ENCODE measurements at regions not wholly inside any gene's neighbourhood (a gene's known extent, or its start where the extent isn't known, plus 50 kb on each side); places are given as distances from the start of the nearest gene placed in this dataset.

- TF ChIP-seq ZNF8 (CRISPR knock-in tag; IDR thresholded peaks at IDR 0.05) (no peak), SNAI2 (CRISPR knock-in tag; IDR thresholded peaks at IDR 0.05) (no peak), RARB (CRISPR knock-in tag; IDR thresholded peaks at IDR 0.05) (no peak), ZNF70 (CRISPR knock-in tag; IDR thresholded peaks at IDR 0.05) (no peak), ZNF565 (CRISPR knock-in tag; conservative IDR thresholded peaks at IDR 0.05; ENCODE audit: low read depth) (no peak), TOX (CRISPR knock-in tag; IDR thresholded peaks at IDR 0.05; ENCODE audit: borderline replicate concordance) (no peak), PATZ1 (CRISPR knock-in tag; IDR thresholded peaks at IDR 0.05; ENCODE audit: borderline replicate concordance) (no peak), ESRRG (CRISPR knock-in tag; IDR thresholded peaks at IDR 0.05) (no peak), OSR1 (CRISPR knock-in tag; IDR thresholded peaks at IDR 0.05) (no peak), ARNTL (CRISPR knock-in tag; IDR thresholded peaks at IDR 0.05; ENCODE audit: borderline replicate concordance, low read depth) (no peak), PPARA (CRISPR knock-in tag; IDR thresholded peaks at IDR 0.05; ENCODE audit: borderline replicate concordance) (no peak), CSDC2 (CRISPR knock-in tag; IDR thresholded peaks at IDR 0.05) (no peak), GLIS3 (CRISPR knock-in tag; IDR thresholded peaks at IDR 0.05) (no peak)
- TF ChIP-seq, protein P1, sequence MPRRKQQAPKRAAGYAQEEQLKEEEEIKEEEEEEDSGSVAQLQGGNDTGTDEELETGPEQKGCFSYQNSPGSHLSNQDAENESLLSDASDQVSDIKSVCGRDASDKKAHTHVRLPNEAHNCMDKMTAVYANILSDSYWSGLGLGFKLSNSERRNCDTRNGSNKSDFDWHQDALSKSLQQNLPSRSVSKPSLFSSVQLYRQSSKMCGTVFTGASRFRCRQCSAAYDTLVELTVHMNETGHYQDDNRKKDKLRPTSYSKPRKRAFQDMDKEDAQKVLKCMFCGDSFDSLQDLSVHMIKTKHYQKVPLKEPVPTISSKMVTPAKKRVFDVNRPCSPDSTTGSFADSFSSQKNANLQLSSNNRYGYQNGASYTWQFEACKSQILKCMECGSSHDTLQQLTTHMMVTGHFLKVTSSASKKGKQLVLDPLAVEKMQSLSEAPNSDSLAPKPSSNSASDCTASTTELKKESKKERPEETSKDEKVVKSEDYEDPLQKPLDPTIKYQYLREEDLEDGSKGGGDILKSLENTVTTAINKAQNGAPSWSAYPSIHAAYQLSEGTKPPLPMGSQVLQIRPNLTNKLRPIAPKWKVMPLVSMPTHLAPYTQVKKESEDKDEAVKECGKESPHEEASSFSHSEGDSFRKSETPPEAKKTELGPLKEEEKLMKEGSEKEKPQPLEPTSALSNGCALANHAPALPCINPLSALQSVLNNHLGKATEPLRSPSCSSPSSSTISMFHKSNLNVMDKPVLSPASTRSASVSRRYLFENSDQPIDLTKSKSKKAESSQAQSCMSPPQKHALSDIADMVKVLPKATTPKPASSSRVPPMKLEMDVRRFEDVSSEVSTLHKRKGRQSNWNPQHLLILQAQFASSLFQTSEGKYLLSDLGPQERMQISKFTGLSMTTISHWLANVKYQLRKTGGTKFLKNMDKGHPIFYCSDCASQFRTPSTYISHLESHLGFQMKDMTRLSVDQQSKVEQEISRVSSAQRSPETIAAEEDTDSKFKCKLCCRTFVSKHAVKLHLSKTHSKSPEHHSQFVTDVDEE (CRISPR knock-in tag; IDR thresholded peaks at IDR 0.05): no peak
- ATAC-seq: no peak
These were observed 2105.9 kb downstream of the ARAP2 start for GRCh38 chr4:34138385-34138784.

DNA sequence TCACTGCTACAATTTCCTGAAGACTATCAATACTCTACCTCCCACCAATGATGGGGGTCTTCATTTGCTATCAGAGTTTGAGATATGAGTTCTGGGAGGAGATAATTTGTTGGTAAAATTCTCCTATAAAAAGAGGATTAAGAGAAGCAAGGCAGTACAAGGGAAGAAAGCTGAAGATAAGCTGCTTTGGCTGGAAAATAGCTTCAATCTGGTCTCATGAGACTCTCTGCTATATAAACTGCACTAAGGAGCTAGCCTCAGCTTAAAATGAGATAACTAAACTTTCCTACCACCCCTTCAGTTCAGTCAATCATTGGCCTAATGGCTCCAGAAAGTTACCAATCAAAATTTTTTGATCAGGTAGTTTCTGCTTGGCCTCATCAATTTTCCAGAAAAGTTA is 2105.0 kb downstream of the ARAP2 start:
- TF ChIP-seq ISL1 (CRISPR knock-in tag; IDR thresholded peaks at IDR 0.05): no peak
- no peak for ATAC-seq

DNA sequence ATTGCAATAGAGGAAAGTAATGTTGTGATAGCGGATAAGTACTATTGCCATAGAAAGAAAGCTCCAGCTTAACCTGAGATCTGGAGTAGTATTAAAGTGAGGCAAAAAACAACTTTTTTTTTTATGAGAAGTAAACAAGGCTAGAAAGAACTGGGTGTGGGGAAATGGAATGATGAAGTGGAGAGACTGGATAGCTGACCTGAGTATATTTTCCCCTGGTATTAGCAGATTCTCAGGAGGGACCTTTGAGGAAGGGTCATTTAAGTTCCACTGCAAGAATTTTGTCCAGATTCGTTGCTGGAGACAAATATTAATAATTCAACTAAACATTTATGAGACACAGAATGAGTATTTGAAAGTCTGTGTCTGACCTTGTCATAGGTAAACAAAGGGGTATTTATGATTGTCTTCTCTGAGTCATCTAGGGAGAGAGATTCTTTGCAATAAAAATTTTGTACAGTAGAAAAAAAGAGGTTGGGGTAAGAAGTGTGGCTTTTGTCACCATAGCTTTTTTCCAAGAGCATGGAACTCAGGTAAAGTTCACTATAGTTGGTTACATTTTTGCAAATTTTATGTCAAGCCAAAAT is 2095.9 kb downstream of the ARAP2 start:
- no peak for TF ChIP-seq SNAI2 (CRISPR knock-in tag; IDR thresholded peaks at IDR 0.05)
- no peak for TF ChIP-seq GLIS3 (CRISPR knock-in tag; IDR thresholded peaks at IDR 0.05)
- no peak for TF ChIP-seq BACH2 (CRISPR knock-in tag; IDR thresholded peaks at IDR 0.05; ENCODE audit: borderline replicate concordance)
- no peak for TF ChIP-seq POU6F1 (CRISPR knock-in tag; IDR thresholded peaks at IDR 0.05; ENCODE audit: borderline replicate concordance, low read depth)
- no peak for TF ChIP-seq TOX (CRISPR knock-in tag; IDR thresholded peaks at IDR 0.05; ENCODE audit: borderline replicate concordance)
- no peak for TF ChIP-seq ZNF8 (CRISPR knock-in tag; IDR thresholded peaks at IDR 0.05)
- TF ChIP-seq ISL1 (CRISPR knock-in tag; IDR thresholded peaks at IDR 0.05): no peak
- no peak for ATAC-seq

DNA sequence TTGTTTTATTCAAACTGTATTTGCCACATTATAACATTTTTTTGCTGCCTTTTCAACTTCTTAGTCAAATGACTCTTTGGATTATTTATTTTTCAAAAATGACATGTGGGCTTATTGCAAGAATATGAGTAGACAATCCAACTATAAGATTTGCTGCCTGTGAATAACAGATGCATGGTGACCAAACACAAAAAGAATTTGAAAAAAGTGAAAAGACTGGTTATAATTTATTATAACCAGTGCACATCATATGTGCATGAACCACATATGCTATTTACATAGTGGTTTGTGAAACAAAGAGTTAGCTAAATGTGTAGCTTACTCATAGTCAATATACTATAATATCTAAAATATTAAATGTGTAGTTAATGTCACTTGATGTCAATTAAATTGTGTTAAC is 2086.8 kb downstream of the ARAP2 start:
- TF ChIP-seq BACH2 (CRISPR knock-in tag; IDR thresholded peaks at IDR 0.05; ENCODE audit: borderline replicate concordance) (no peak), OSR1 (CRISPR knock-in tag; IDR thresholded peaks at IDR 0.05) (no peak), ZFP3 (CRISPR knock-in tag; IDR thresholded peaks at IDR 0.05) (no peak), POU6F1 (CRISPR knock-in tag; IDR thresholded peaks at IDR 0.05; ENCODE audit: borderline replicate concordance, low read depth) (no peak), ZFP30 (CRISPR knock-in tag; IDR thresholded peaks at IDR 0.05) (no peak), ZC3H10 (CRISPR knock-in tag; IDR thresholded peaks at IDR 0.05) (no peak), GLIS3 (CRISPR knock-in tag; IDR thresholded peaks at IDR 0.05) (no peak)
- TF ChIP-seq, protein P2, sequence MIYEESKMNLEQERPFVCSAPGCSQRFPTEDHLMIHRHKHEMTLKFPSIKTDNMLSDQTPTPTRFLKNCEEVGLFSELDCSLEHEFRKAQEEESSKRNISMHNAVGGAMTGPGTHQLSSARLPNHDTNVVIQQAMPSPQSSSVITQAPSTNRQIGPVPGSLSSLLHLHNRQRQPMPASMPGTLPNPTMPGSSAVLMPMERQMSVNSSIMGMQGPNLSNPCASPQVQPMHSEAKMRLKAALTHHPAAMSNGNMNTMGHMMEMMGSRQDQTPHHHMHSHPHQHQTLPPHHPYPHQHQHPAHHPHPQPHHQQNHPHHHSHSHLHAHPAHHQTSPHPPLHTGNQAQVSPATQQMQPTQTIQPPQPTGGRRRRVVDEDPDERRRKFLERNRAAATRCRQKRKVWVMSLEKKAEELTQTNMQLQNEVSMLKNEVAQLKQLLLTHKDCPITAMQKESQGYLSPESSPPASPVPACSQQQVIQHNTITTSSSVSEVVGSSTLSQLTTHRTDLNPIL (CRISPR knock-in tag; IDR thresholded peaks at IDR 0.05; ENCODE audit: low read depth): no peak
- no peak for ATAC-seq

Measured in SK-N-SH treated with all-trans-retinoic acid at 6 μM for 48 hours (cell line).